SKM-1 treated with dmso at 0.1 percent for 144 hours (cell line): ENCODE measurements at regions not wholly inside any gene's neighbourhood (a gene's known extent, or its start where the extent isn't known, plus 50 kb on each side); places are given as distances from the start of the nearest gene placed in this dataset.

Source experiments
- DNase-seq: peaks from one replicate; lab custom pipeline; 2025; ENCODE audit not compliant: unreplicated experiment; lab: John Stamatoyannopoulos, UW

- no peak for DNase-seq
Measured at GRCh38 chr4:14810568-14810967, 191.7 kb upstream of the CPEB2 start.

GRCh38 chr4:14812101-14812500 lies 190.2 kb upstream of the CPEB2 start:
- no peak for DNase-seq

GRCh38 chr4:14816623-14817261 lies 185.5 kb upstream of the CPEB2 start:
- no peak for DNase-seq

GRCh38 chr4:14824189-14824588 lies 178.1 kb upstream of the CPEB2 start:
- no peak for DNase-seq

- DNase-seq: no peak
Measured at GRCh38 chr4:14827111-14827510, 175.2 kb upstream of the CPEB2 start.

GRCh38 chr4:14829795-14830194 lies 172.5 kb upstream of the CPEB2 start:
- DNase-seq: no peak

- DNase-seq: no peak
Measured at GRCh38 chr4:14831416-14831815, 170.9 kb upstream of the CPEB2 start.

- no peak for DNase-seq
Measured at GRCh38 chr4:14833053-14833452, 169.2 kb upstream of the CPEB2 start.

GRCh38 chr4:14834382-14834781 lies 167.9 kb upstream of the CPEB2 start:
- no peak for DNase-seq

- no peak for DNase-seq
Measured at GRCh38 chr4:14835288-14835687, 167.0 kb upstream of the CPEB2 start.

GRCh38 chr4:14835708-14836425 lies 166.4 kb upstream of the CPEB2 start:
- DNase-seq: no peak

- DNase-seq: peak; percentile 15
Measured at GRCh38 chr4:14837860-14838259, 164.4 kb upstream of the CPEB2 start.

- no peak for DNase-seq
Measured at GRCh38 chr4:14841801-14842768, 160.2 kb upstream of the CPEB2 start.

GRCh38 chr4:14842964-14843630 lies 159.2 kb upstream of the CPEB2 start:
- no peak for DNase-seq

- no peak for DNase-seq
Measured at GRCh38 chr4:14844061-14844460, 158.2 kb upstream of the CPEB2 start.

GRCh38 chr4:14848229-14848628 lies 154.1 kb upstream of the CPEB2 start:
- peak; percentile 42 for DNase-seq

GRCh38 chr4:14850455-14851097 lies 151.7 kb upstream of the CPEB2 start:
- DNase-seq: peak; percentile 69

GRCh38 chr4:14853176-14853943 lies 148.9 kb upstream of the CPEB2 start:
- no peak for DNase-seq

- no peak for DNase-seq
Measured at GRCh38 chr4:14855719-14856061, 146.6 kb upstream of the CPEB2 start.
